SK-N-MC (cell line): ENCODE measurements at regions not wholly inside any gene's neighbourhood (a gene's known extent, or its start where the extent isn't known, plus 50 kb on each side); places are given as distances from the start of the nearest gene placed in this dataset.

Source experiments
- DNase-seq: peaks from one replicate; pipeline ENCODE4 v3.0.0-alpha.2; 2011; ENCODE audit warnings: low read depth, low spot score
- H3K27ac ChIP-seq: fragments of 200-600 bp; sonication (generic); 2 replicates; pipeline ENCODE4 v1.5.1; 2016; ENCODE audit warnings: mixed run types
- H3K36me3 ChIP-seq: fragments of 200-600 bp; sonication (generic); 2 replicates; pipeline ENCODE4 v1.6.1; 2017; ENCODE audit warnings: antibody characterized with exemption, low read length, mixed read lengths; ENCODE audit not compliant: insufficient read depth
- H3K4me3 ChIP-seq: fragments of 200-600 bp; sonication (generic); 2 replicates; pipeline ENCODE4 v1.5.1; 2016
- H3K9ac ChIP-seq: fragments of 200-600 bp; sonication (generic); 2 replicates; pipeline ENCODE4 v1.8.0; 2017; ENCODE audit warnings: mixed run types, mixed read lengths; ENCODE audit not compliant: insufficient read length
- H3K9me3 ChIP-seq: fragments of 200-600 bp; sonication (generic); 2 replicates; pipeline ENCODE4 v1.6.1; 2017; ENCODE audit warnings: low read depth, mild to moderate bottlenecking, antibody characterized with exemption, low read length, moderate library complexity, mixed read lengths
- EZH2 ChIP-seq: fragments of 200-600 bp; sonication (generic); IDR thresholded peaks from one replicate; pipeline ENCODE4 v1.6.1; 2017; ENCODE audit warnings: antibody characterized with exemption
- FOXP2 ChIP-seq: optimal IDR thresholded peaks from 2 replicates; pipeline ENCODE3; 2011; ENCODE audit warnings: mild to moderate bottlenecking, moderate library complexity; ENCODE audit not compliant: insufficient read depth; ENCODE audit errors: extremely low read length, control extremely low read depth
- POLR2AphosphoS5 ChIP-seq: IDR thresholded peaks from 2 replicates; pipeline ENCODE4 v1.6.1; 2012; ENCODE audit warnings: mild to moderate bottlenecking, low read depth, low read length, borderline replicate concordance

- Histone ChIP-seq H3K4me3 (no peak overlapping the region), H3K9ac (no peak overlapping the region), H3K9me3 (no peaks in the 10 kb centered on the region), H3K36me3 (no peaks in the 10 kb centered on the region), H3K27ac (no peak overlapping the region)
- TF ChIP-seq EZH2, result no peak
- TF ChIP-seq POLR2AphosphoS5, result no peak
- no peak for TF ChIP-seq FOXP2
- DNase-seq, result no peak
Measured at GRCh38 chr3:25117005-25117593, 311.0 kb upstream of the RARB start.

GRCh38 chr3:25119682-25120081 is 308.4 kb upstream of the RARB start:
- DNase-seq, result no peak
- Histone ChIP-seq H3K27ac (no peak overlapping the region), H3K4me3 (no peak overlapping the region), H3K9me3 (no peaks in the 10 kb centered on the region), H3K36me3 (no peaks in the 10 kb centered on the region), H3K9ac (no peak overlapping the region)
- TF ChIP-seq POLR2AphosphoS5 (no peak), FOXP2 (no peak)

- H3K27ac ChIP-seq, result no peak overlapping the region
- no peak for DNase-seq
- H3K9me3 ChIP-seq, result no peaks in the 10 kb centered on the region
- H3K36me3 ChIP-seq, result no peaks in the 10 kb centered on the region
- no peak overlapping the region for H3K4me3 ChIP-seq
- TF ChIP-seq FOXP2, result no peak
- no peak for TF ChIP-seq EZH2
- TF ChIP-seq POLR2AphosphoS5, result no peak
- no peak overlapping the region for H3K9ac ChIP-seq
Measured at GRCh38 chr3:25120665-25121064, 307.4 kb upstream of the RARB start.

GRCh38 chr3:25125201-25125600 is 302.9 kb upstream of the RARB start:
- H3K9ac ChIP-seq, result no peak overlapping the region
- TF ChIP-seq FOXP2 (no peak), POLR2AphosphoS5 (no peak), EZH2 (no peak)
- no peak overlapping the region for H3K27ac ChIP-seq
- no peaks in the 10 kb centered on the region for H3K36me3 ChIP-seq
- H3K4me3 ChIP-seq, result no peak overlapping the region
- no peaks in the 10 kb centered on the region for H3K9me3 ChIP-seq
- no peak for DNase-seq

GRCh38 chr3:25128735-25129134 is 299.3 kb upstream of the RARB start:
- no peak for DNase-seq
- no peak overlapping the region for H3K4me3 ChIP-seq
- no peaks in the 10 kb centered on the region for H3K9me3 ChIP-seq
- H3K36me3 ChIP-seq, result no peaks in the 10 kb centered on the region
- H3K27ac ChIP-seq, result no peak overlapping the region
- TF ChIP-seq EZH2 (no peak), FOXP2 (no peak), POLR2AphosphoS5 (no peak)
- no peak overlapping the region for H3K9ac ChIP-seq

GRCh38 chr3:25130724-25131520 is 297.1 kb upstream of the RARB start:
- no peaks in the 10 kb centered on the region for H3K36me3 ChIP-seq
- H3K9ac ChIP-seq, result no peak overlapping the region
- TF ChIP-seq POLR2AphosphoS5, result no peak
- TF ChIP-seq EZH2, result no peak
- no peak for TF ChIP-seq FOXP2
- H3K9me3 ChIP-seq, result no peaks in the 10 kb centered on the region
- H3K4me3 ChIP-seq, result no peak overlapping the region
- DNase-seq, result no peak
- no peak overlapping the region for H3K27ac ChIP-seq

GRCh38 chr3:25133588-25133987 is 294.5 kb upstream of the RARB start:
- no peak for TF ChIP-seq POLR2AphosphoS5
- TF ChIP-seq EZH2, result no peak
- no peak for TF ChIP-seq FOXP2
- H3K9ac ChIP-seq, result no peak overlapping the region

GRCh38 chr3:25137606-25138005 is 290.5 kb upstream of the RARB start:
- no peaks in the 10 kb centered on the region for H3K9me3 ChIP-seq
- no peak overlapping the region for H3K9ac ChIP-seq
- no peak for TF ChIP-seq POLR2AphosphoS5
- H3K4me3 ChIP-seq, result no peak overlapping the region
- no peak for DNase-seq
- H3K36me3 ChIP-seq, result no peaks in the 10 kb centered on the region
- no peak overlapping the region for H3K27ac ChIP-seq

More at GRCh38 chr3:25133588-25133987, 294.5 kb upstream of the RARB start:
- H3K36me3 ChIP-seq, result no peaks in the 10 kb centered on the region
- H3K9me3 ChIP-seq, result no peaks in the 10 kb centered on the region
- DNase-seq, result no peak
- H3K4me3 ChIP-seq, result no peak overlapping the region
- no peak overlapping the region for H3K27ac ChIP-seq

- H3K9ac ChIP-seq, result no peak overlapping the region
- no peaks in the 10 kb centered on the region for H3K36me3 ChIP-seq
- no peak overlapping the region for H3K4me3 ChIP-seq
- no peaks in the 10 kb centered on the region for H3K9me3 ChIP-seq
- no peak overlapping the region for H3K27ac ChIP-seq
- TF ChIP-seq FOXP2 (no peak), EZH2 (no peak), POLR2AphosphoS5 (no peak)
- DNase-seq, result no peak
Measured at GRCh38 chr3:25139267-25139666, 288.8 kb upstream of the RARB start.
